Hindlimb muscle (tissue), 1 donor: ENCODE measurements at regions not wholly inside any gene's neighbourhood (a gene's known extent, or its start where the extent isn't known, plus 50 kb on each side); places are given as distances from the start of the nearest gene placed in this dataset.
A peak's percentile ranks its signal among the peaks of the same experiment; 100 is the strongest.

Experiments
- DNase-seq: peaks from one replicate; pipeline ENCODE4 v3.0.0-alpha.2; 2013

GRCh38 chr7:47221826-47222225 is 360.1 kb downstream of the TNS3 start:
- no peak for DNase-seq

GRCh38 chr7:47218378-47219176 is 363.3 kb downstream of the TNS3 start:
- DNase-seq, result no peak

GRCh38 chr7:47217570-47218360 is 364.1 kb downstream of the TNS3 start:
- DNase-seq, result no peak

GRCh38 chr7:47217086-47217485 is 364.8 kb downstream of the TNS3 start:
- no peak for DNase-seq

- no peak for DNase-seq
Observed at GRCh38 chr7:47216439-47216838, 365.5 kb downstream of the TNS3 start.

GRCh38 chr7:47215640-47216039 is 366.3 kb downstream of the TNS3 start:
- DNase-seq, result no peak

- no peak for DNase-seq
Observed at GRCh38 chr7:47215049-47215448, 366.9 kb downstream of the TNS3 start.

- DNase-seq, result no peak
Observed at GRCh38 chr7:47213276-47213675, 368.6 kb downstream of the TNS3 start.

- DNase-seq, result no peak
Observed at GRCh38 chr7:47211519-47211973, 370.4 kb downstream of the TNS3 start.

GRCh38 chr7:47210281-47210854 is 371.5 kb downstream of the TNS3 start:
- DNase-seq, result no peak

- DNase-seq, result peak; percentile 57
Observed at GRCh38 chr7:47207956-47208355, 374.0 kb downstream of the TNS3 start.

- DNase-seq, result no peak
Observed at GRCh38 chr7:47204709-47205108, 377.2 kb downstream of the TNS3 start.

GRCh38 chr7:47202146-47202783 is 379.6 kb downstream of the TNS3 start:
- DNase-seq, result no peak

- DNase-seq, result no peak
Observed at GRCh38 chr7:47198159-47198558, 383.8 kb downstream of the TNS3 start.

- no peak for DNase-seq
Observed at GRCh38 chr7:47197486-47197885, 384.4 kb downstream of the TNS3 start.

- DNase-seq, result no peak
Observed at GRCh38 chr7:47196737-47197136, 385.2 kb downstream of the TNS3 start.

GRCh38 chr7:47196106-47196645 is 385.7 kb downstream of the TNS3 start:
- no peak for DNase-seq

GRCh38 chr7:47195641-47196040 is 386.3 kb downstream of the TNS3 start:
- no peak for DNase-seq

GRCh38 chr7:47194516-47195057 is 387.3 kb downstream of the TNS3 start:
- no peak for DNase-seq

GRCh38 chr7:47192978-47193377 is 388.9 kb downstream of the TNS3 start:
- DNase-seq, result no peak

GRCh38 chr7:47191876-47192291 is 390.0 kb downstream of the TNS3 start:
- no peak for DNase-seq

GRCh38 chr7:47191316-47191715 is 390.6 kb downstream of the TNS3 start:
- no peak for DNase-seq
